Stimulated activated CD8-positive, alpha-beta memory T cell treated with anti-CD3 and anti-CD28 coated beads, Interleukin-15, amount 100 ng/mL, for 1 hour (primary cell): ENCODE measurements at regions not wholly inside any gene's neighbourhood (a gene's known extent, or its start where the extent isn't known, plus 50 kb on each side); places are given as distances from the start of the nearest gene placed in this dataset.

Experiments used
- DNase-seq: peaks from one replicate; pipeline ENCODE4 v3.0.0-alpha.2; 2020; ENCODE audit warnings: low read depth

- no peak for DNase-seq
Measured at GRCh38 chr18:8944871-8945245, 157.6 kb upstream of the NDUFV2 start.

GRCh38 chr18:8945514-8945913, 157.0 kb upstream of the NDUFV2 start:
- DNase-seq, result no peak

GRCh38 chr18:8946066-8946838, 156.2 kb upstream of the NDUFV2 start:
- DNase-seq, result no peak

- no peak for DNase-seq
Measured at GRCh38 chr18:8947566-8947965, 154.9 kb upstream of the NDUFV2 start.

GRCh38 chr18:8948011-8948410, 154.5 kb upstream of the NDUFV2 start:
- no peak for DNase-seq

- DNase-seq, result no peak
Measured at GRCh38 chr18:8948471-8949149, 153.9 kb upstream of the NDUFV2 start.

GRCh38 chr18:8949206-8949605, 153.3 kb upstream of the NDUFV2 start:
- no peak for DNase-seq

- DNase-seq, result no peak
Measured at GRCh38 chr18:8951491-8951890, 151.0 kb upstream of the NDUFV2 start.

- no peak for DNase-seq
Measured at GRCh38 chr18:8952174-8952573, 150.3 kb upstream of the NDUFV2 start.

- no peak for DNase-seq
Measured at GRCh38 chr18:8952769-8953760, 149.4 kb upstream of the NDUFV2 start.

- DNase-seq, result no peak
Measured at GRCh38 chr18:8957731-8958130, 144.8 kb upstream of the NDUFV2 start.

- no peak for DNase-seq
Measured at GRCh38 chr18:8958660-8959059, 143.8 kb upstream of the NDUFV2 start.

- no peak for DNase-seq
Measured at GRCh38 chr18:8959551-8960135, 142.9 kb upstream of the NDUFV2 start.

GRCh38 chr18:8960740-8961657, 141.5 kb upstream of the NDUFV2 start:
- DNase-seq, result no peak

- no peak for DNase-seq
Measured at GRCh38 chr18:8962192-8962779, 140.2 kb upstream of the NDUFV2 start.

GRCh38 chr18:8962855-8963635, 139.5 kb upstream of the NDUFV2 start:
- DNase-seq, result no peak

- DNase-seq, result no peak
Measured at GRCh38 chr18:8963876-8964275, 138.6 kb upstream of the NDUFV2 start.

GRCh38 chr18:8965398-8965797, 137.1 kb upstream of the NDUFV2 start:
- DNase-seq, result no peak

GRCh38 chr18:8966821-8967220, 135.7 kb upstream of the NDUFV2 start:
- no peak for DNase-seq

- no peak for DNase-seq
Measured at GRCh38 chr18:8967573-8967972, 134.9 kb upstream of the NDUFV2 start.
